B cell (primary cell): ENCODE measurements at regions not wholly inside any gene's neighbourhood (a gene's known extent, or its start where the extent isn't known, plus 50 kb on each side); places are given as distances from the start of the nearest gene placed in this dataset.
A peak's percentile ranks its signal among the peaks of the same experiment; 100 is the strongest.

ENCODE experiments used
- EZH2 ChIP-seq: IDR thresholded peaks from 2 replicates; pipeline ENCODE4 v1.6.1; 2012; ENCODE audit warnings: borderline replicate concordance, low read depth, mild to moderate bottlenecking, moderate library complexity, low read length; ENCODE audit not compliant: insufficient read depth, poor library complexity, severe bottlenecking
- TF ChIP-seq, protein P1 (sequence below): fragments of 200-600 bp; IDR thresholded peaks from one replicate; pipeline ENCODE4 v1.8.0; 2022; ENCODE audit warnings: antibody characterized with exemption, mild to moderate bottlenecking

GRCh38 chr3:103440539-103441203, 1005.9 kb downstream of the ZPLD1 start:
- TF ChIP-seq, protein P1, sequence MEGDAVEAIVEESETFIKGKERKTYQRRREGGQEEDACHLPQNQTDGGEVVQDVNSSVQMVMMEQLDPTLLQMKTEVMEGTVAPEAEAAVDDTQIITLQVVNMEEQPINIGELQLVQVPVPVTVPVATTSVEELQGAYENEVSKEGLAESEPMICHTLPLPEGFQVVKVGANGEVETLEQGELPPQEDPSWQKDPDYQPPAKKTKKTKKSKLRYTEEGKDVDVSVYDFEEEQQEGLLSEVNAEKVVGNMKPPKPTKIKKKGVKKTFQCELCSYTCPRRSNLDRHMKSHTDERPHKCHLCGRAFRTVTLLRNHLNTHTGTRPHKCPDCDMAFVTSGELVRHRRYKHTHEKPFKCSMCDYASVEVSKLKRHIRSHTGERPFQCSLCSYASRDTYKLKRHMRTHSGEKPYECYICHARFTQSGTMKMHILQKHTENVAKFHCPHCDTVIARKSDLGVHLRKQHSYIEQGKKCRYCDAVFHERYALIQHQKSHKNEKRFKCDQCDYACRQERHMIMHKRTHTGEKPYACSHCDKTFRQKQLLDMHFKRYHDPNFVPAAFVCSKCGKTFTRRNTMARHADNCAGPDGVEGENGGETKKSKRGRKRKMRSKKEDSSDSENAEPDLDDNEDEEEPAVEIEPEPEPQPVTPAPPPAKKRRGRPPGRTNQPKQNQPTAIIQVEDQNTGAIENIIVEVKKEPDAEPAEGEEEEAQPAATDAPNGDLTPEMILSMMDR = peak; percentile 44
- no peak for TF ChIP-seq EZH2
